ENCODE measurements at regions not wholly inside any gene's neighbourhood (a gene's known extent, or its start where the extent isn't known, plus 50 kb on each side); places are given as distances from the start of the nearest gene placed in this dataset.

- DNase-seq, result no peak
- Histone ChIP-seq H3K27me3 (ENCODE audit: low read length) (no peaks in the 10 kb centered on the region; the same call in 1 of the 2 replicates), H3K9me2 (replicated peaks; ENCODE audit: insufficient read depth, low read length) (no peaks in the 10 kb centered on the region; the same call in 1 of the 2 replicates), H3K4me2 (ENCODE audit: low read depth, low read length, poor library complexity, severe bottlenecking) (no peak overlapping the region), H4K20me1 (ENCODE audit: insufficient read depth, low read depth, low read length) (no peaks in the 10 kb centered on the region), H3K36me3 (ENCODE audit: insufficient read depth, low read length) (no peaks in the 10 kb centered on the region), H3K4me1 (ENCODE audit: low read length) (no peaks in the 10 kb centered on the region), H3K9me3 (ENCODE audit: low read length) (no peaks in the 10 kb centered on the region), H3K79me2 (ENCODE audit: low read length) (no peaks in the 10 kb centered on the region), H2AFZ (ENCODE audit: low read length) (no peak overlapping the region), H3K4me3 (ENCODE audit: low read length) (no peak overlapping the region), H3K9ac (ENCODE audit: low read length) (no peak overlapping the region), H3K27ac (ENCODE audit: low read length) (no peak overlapping the region)
These were observed 607.5 kb downstream of the TOX3 start for GRCh38 chr16:51939378-51939871.

DNA sequence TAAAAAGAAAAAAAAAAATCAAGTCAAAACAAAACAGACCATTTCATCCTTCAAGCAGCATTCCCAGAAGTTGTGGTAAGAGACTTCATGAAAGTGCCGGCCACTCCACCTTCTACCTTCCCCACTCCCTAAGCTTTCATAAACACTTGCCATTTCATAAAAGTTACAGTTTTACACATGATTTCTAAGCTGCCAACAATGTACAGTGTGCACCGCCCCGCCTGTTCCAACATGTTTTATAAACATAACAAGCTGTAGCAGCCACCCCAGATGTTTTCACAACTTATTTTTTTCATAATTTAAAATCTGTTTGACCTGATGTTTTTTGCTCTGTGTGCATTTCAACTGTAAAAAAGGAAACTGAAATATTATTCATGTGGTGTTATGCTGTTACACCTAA lies 608.1 kb downstream of the TOX3 start:
- no peak overlapping the region for H3K27ac ChIP-seq (ENCODE audit: low read length)
- H3K79me2 ChIP-seq (ENCODE audit: low read length), result no peaks in the 10 kb centered on the region
- no peaks in the 10 kb centered on the region for H3K9me3 ChIP-seq (ENCODE audit: low read length)
- no peak overlapping the region for H3K4me3 ChIP-seq (ENCODE audit: low read length)
- no peak overlapping the region for H3K9ac ChIP-seq (ENCODE audit: low read length)
- no peaks in the 10 kb centered on the region for H3K4me1 ChIP-seq (ENCODE audit: low read length)
- no peaks in the 10 kb centered on the region; the same call in 1 of the 2 replicates for H3K9me2 ChIP-seq (replicated peaks; ENCODE audit: insufficient read depth, low read length)
- no peak overlapping the region for H2AFZ ChIP-seq (ENCODE audit: low read length)
- no peak overlapping the region for H3K4me2 ChIP-seq (ENCODE audit: low read depth, low read length, poor library complexity, severe bottlenecking)
- no peak for DNase-seq
- H3K36me3 ChIP-seq (ENCODE audit: insufficient read depth, low read length), result no peaks in the 10 kb centered on the region
- no peaks in the 10 kb centered on the region for H4K20me1 ChIP-seq (ENCODE audit: insufficient read depth, low read depth, low read length)
- H3K27me3 ChIP-seq (ENCODE audit: low read length), result no peaks in the 10 kb centered on the region; the same call in 1 of the 2 replicates

DNA sequence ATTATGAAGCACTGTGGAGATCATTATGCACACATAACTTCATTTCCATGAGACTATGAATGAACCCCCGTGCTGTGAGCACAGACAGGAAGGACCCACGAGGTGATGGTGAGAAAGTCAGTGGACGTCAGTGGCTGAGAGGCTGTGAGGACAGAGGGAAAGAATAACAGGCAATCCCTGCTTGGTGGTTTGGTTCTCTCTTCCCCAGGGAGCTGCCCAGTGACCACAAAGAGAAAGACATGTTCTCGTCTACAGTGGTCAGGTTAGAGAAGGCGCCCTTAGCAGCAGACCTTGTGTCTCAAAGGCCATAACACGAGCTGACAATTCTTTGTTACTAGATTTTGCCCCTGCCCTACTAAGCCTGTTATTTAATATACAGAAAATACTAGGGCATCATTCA lies 609.2 kb downstream of the TOX3 start:
- H3K4me3 ChIP-seq (ENCODE audit: low read length), result no peak overlapping the region
- no peaks in the 10 kb centered on the region for H4K20me1 ChIP-seq (ENCODE audit: insufficient read depth, low read depth, low read length)
- no peaks in the 10 kb centered on the region for H3K4me1 ChIP-seq (ENCODE audit: low read length)
- no peaks in the 10 kb centered on the region for H3K79me2 ChIP-seq (ENCODE audit: low read length)
- no peak for DNase-seq
- no peaks in the 10 kb centered on the region for H3K36me3 ChIP-seq (ENCODE audit: insufficient read depth, low read length)
- no peak overlapping the region for H3K9ac ChIP-seq (ENCODE audit: low read length)
- H3K4me2 ChIP-seq (ENCODE audit: low read depth, low read length, poor library complexity, severe bottlenecking), result no peak overlapping the region
- H3K9me3 ChIP-seq (ENCODE audit: low read length), result no peaks in the 10 kb centered on the region
- H3K27me3 ChIP-seq (ENCODE audit: low read length), result no peaks in the 10 kb centered on the region; the same call in 1 of the 2 replicates
- no peaks in the 10 kb centered on the region; the same call in 1 of the 2 replicates for H3K9me2 ChIP-seq (replicated peaks; ENCODE audit: insufficient read depth, low read length)
- no peak overlapping the region for H2AFZ ChIP-seq (ENCODE audit: low read length)
- no peak overlapping the region for H3K27ac ChIP-seq (ENCODE audit: low read length)

DNA sequence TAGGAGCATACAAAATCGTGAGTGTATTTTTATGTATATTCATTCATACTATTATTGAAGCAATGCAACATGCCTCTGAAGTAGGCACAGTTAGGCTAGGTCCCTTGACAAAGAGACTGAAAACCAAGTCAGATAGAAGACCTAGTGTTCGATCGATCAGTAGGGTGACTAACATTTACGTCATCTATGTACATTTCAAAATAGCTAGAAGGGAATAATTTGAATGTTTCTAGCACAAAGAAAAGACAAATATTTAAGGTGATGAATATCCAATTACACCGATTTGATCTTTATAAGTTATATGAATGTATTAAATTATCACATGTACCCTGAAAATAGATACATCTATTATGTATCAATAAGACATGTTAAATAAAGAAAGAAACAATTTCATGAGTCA lies 610.1 kb downstream of the TOX3 start:
- H3K79me2 ChIP-seq (ENCODE audit: low read length), result no peaks in the 10 kb centered on the region
- H3K9me2 ChIP-seq (replicated peaks; ENCODE audit: insufficient read depth, low read length), result no peaks in the 10 kb centered on the region; the same call in 1 of the 2 replicates
- H3K9ac ChIP-seq (ENCODE audit: low read length), result no peak overlapping the region
- no peak overlapping the region for H3K4me2 ChIP-seq (ENCODE audit: low read depth, low read length, poor library complexity, severe bottlenecking)
- no peaks in the 10 kb centered on the region for H3K36me3 ChIP-seq (ENCODE audit: insufficient read depth, low read length)
- no peak overlapping the region for H2AFZ ChIP-seq (ENCODE audit: low read length)
- no peaks in the 10 kb centered on the region for H3K9me3 ChIP-seq (ENCODE audit: low read length)
- no peaks in the 10 kb centered on the region; the same call in 1 of the 2 replicates for H3K27me3 ChIP-seq (ENCODE audit: low read length)
- no peaks in the 10 kb centered on the region for H4K20me1 ChIP-seq (ENCODE audit: insufficient read depth, low read depth, low read length)
- H3K4me1 ChIP-seq (ENCODE audit: low read length), result no peaks in the 10 kb centered on the region
- DNase-seq, result no peak
- H3K27ac ChIP-seq (ENCODE audit: low read length), result no peak overlapping the region
- H3K4me3 ChIP-seq (ENCODE audit: low read length), result no peak overlapping the region

DNA sequence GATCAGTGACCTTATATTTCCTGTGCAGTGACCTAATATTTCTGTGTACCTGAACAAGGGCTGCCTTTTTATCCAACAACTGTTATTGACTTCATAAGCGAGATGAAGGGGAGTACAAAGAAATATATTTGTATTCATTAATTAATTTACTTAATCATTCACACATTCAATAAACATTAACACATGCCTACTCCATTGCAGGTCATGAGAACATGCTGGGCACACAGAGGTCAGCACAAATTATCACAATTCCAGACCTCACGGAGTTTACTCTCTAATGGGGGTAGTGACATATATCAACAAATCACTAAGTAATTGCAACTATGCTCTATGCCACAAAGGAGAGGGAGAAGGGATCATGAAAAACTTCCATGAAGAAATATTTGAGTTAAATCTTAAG lies 614.6 kb downstream of the TOX3 start:
- Histone ChIP-seq H3K79me2 (ENCODE audit: low read length) (no peaks in the 10 kb centered on the region), H4K20me1 (ENCODE audit: insufficient read depth, low read depth, low read length) (no peaks in the 10 kb centered on the region), H3K4me2 (ENCODE audit: low read depth, low read length, poor library complexity, severe bottlenecking) (no peak overlapping the region), H3K9ac (ENCODE audit: low read length) (no peak overlapping the region), H2AFZ (ENCODE audit: low read length) (no peak overlapping the region), H3K27me3 (ENCODE audit: low read length) (no peaks in the 10 kb centered on the region; the same call in 1 of the 2 replicates), H3K4me3 (ENCODE audit: low read length) (no peak overlapping the region), H3K9me3 (ENCODE audit: low read length) (no peaks in the 10 kb centered on the region), H3K4me1 (ENCODE audit: low read length) (no peaks in the 10 kb centered on the region), H3K9me2 (replicated peaks; ENCODE audit: insufficient read depth, low read length) (no peaks in the 10 kb centered on the region; the same call in 1 of the 2 replicates), H3K36me3 (ENCODE audit: insufficient read depth, low read length) (no peaks in the 10 kb centered on the region), H3K27ac (ENCODE audit: low read length) (no peak overlapping the region)
- DNase-seq, result no peak

DNA sequence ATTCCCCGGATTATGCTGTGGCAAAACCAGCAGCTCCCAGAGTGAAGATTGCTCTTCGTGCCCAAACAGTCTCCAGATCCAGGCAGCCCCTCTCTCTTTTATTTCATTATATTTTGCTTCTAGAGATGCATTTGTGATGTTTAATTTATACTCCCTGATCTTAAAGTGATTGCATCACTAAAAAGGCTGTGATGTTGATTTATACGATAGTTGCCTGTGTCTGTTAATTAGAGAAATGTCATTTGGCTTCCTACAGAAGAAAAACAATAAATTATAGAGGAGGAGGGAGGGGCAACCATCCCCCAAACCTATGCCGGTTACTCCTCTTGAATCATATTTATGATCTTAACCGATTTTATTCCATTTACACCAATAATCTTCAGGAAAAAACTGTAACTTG lies 615.3 kb downstream of the TOX3 start:
- no peak overlapping the region for H3K27ac ChIP-seq (ENCODE audit: low read length)
- no peak overlapping the region for H3K4me3 ChIP-seq (ENCODE audit: low read length)
- H3K36me3 ChIP-seq (ENCODE audit: insufficient read depth, low read length), result no peaks in the 10 kb centered on the region

GRCh38 chr16:51924744-51925143 lies 622.2 kb downstream of the TOX3 start:
- Histone ChIP-seq H3K27ac (ENCODE audit: low read length) (no peak overlapping the region), H3K9me2 (replicated peaks; ENCODE audit: insufficient read depth, low read length) (no peaks in the 10 kb centered on the region), H3K27me3 (ENCODE audit: low read length) (no peaks in the 10 kb centered on the region), H3K4me1 (ENCODE audit: low read length) (no peaks in the 10 kb centered on the region), H3K9me3 (ENCODE audit: low read length) (no peaks in the 10 kb centered on the region), H3K79me2 (ENCODE audit: low read length) (no peaks in the 10 kb centered on the region), H3K4me2 (ENCODE audit: low read depth, low read length, poor library complexity, severe bottlenecking) (no peak overlapping the region), H4K20me1 (ENCODE audit: insufficient read depth, low read depth, low read length) (no peaks in the 10 kb centered on the region), H3K36me3 (ENCODE audit: insufficient read depth, low read length) (no peaks in the 10 kb centered on the region), H2AFZ (ENCODE audit: low read length) (no peak overlapping the region), H3K9ac (ENCODE audit: low read length) (no peak overlapping the region), H3K4me3 (ENCODE audit: low read length) (no peak overlapping the region)
- no peak for DNase-seq

More for the DNA sequence above, 615.3 kb downstream of the TOX3 start:
- Histone ChIP-seq H3K9me2 (replicated peaks; ENCODE audit: insufficient read depth, low read length) (no peaks in the 10 kb centered on the region; the same call in 1 of the 2 replicates), H3K9ac (ENCODE audit: low read length) (no peak overlapping the region), H3K27me3 (ENCODE audit: low read length) (no peaks in the 10 kb centered on the region; the same call in 1 of the 2 replicates), H3K9me3 (ENCODE audit: low read length) (no peaks in the 10 kb centered on the region), H3K4me1 (ENCODE audit: low read length) (no peaks in the 10 kb centered on the region), H3K79me2 (ENCODE audit: low read length) (no peaks in the 10 kb centered on the region), H4K20me1 (ENCODE audit: insufficient read depth, low read depth, low read length) (no peaks in the 10 kb centered on the region), H2AFZ (ENCODE audit: low read length) (no peak overlapping the region), H3K4me2 (ENCODE audit: low read depth, low read length, poor library complexity, severe bottlenecking) (no peak overlapping the region)
- no peak for DNase-seq

- Histone ChIP-seq H3K4me1 (ENCODE audit: low read length) (no peaks in the 10 kb centered on the region), H3K9me2 (replicated peaks; ENCODE audit: insufficient read depth, low read length) (no peaks in the 10 kb centered on the region), H3K27ac (ENCODE audit: low read length) (no peak overlapping the region), H3K27me3 (ENCODE audit: low read length) (no peaks in the 10 kb centered on the region), H3K4me3 (ENCODE audit: low read length) (no peak overlapping the region), H3K9me3 (ENCODE audit: low read length) (no peaks in the 10 kb centered on the region), H4K20me1 (ENCODE audit: insufficient read depth, low read depth, low read length) (no peaks in the 10 kb centered on the region), H3K9ac (ENCODE audit: low read length) (no peak overlapping the region), H3K4me2 (ENCODE audit: low read depth, low read length, poor library complexity, severe bottlenecking) (no peak overlapping the region), H2AFZ (ENCODE audit: low read length) (no peak overlapping the region), H3K79me2 (ENCODE audit: low read length) (no peaks in the 10 kb centered on the region), H3K36me3 (ENCODE audit: insufficient read depth, low read length) (no peaks in the 10 kb centered on the region)
- no peak for DNase-seq
These were observed 624.5 kb downstream of the TOX3 start for GRCh38 chr16:51922476-51922875.

All from Karpas-422 (cell line).